ENCODE measurements at regions not wholly inside any gene's neighbourhood (a gene's known extent, or its start where the extent isn't known, plus 50 kb on each side); places are given as distances from the start of the nearest gene placed in this dataset.
"Not testable (repeated sequence)": the region's sequence is repeated elsewhere in the genome, so short reads cannot be mapped to it uniquely, and the experiment has no call there.

DNA sequence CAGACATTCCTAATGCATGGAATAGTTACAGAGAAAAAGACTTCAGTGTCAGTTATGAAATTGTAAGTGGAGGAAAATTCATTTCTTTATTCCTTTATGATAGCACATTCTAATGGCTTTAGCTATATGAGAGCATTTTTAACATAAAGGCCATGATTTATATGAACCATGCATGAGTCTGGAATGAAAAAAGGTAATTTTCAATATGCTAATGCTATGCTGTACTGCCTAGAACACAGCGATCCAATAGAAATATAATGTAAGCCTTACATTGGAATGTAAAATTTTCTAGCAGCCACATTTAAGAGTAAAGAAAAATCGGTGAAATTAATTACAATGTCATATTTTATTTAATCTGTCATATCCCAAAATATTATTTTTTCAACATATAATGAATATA, 932.0 kb downstream of the C4orf33 start:
- no peak for TF ChIP-seq CTCF (IDR thresholded peaks at IDR 0.05; ENCODE audit: insufficient read depth, low read length, poor library complexity, severe bottlenecking)
- H3K4me3 ChIP-seq (replicated peaks; ENCODE audit: low read depth, low read length), result no peak overlapping the region
- no peaks in the 10 kb centered on the region for H3K36me3 ChIP-seq (ENCODE audit: control insufficient read depth, insufficient read depth, low read length)
- H3K27me3 ChIP-seq (replicated peaks; ENCODE audit: control insufficient read depth, insufficient read depth, low read length), result no peaks in the 10 kb centered on the region
- no peak for DNase-seq (ENCODE audit: extremely low read depth, insufficient read length)

DNA sequence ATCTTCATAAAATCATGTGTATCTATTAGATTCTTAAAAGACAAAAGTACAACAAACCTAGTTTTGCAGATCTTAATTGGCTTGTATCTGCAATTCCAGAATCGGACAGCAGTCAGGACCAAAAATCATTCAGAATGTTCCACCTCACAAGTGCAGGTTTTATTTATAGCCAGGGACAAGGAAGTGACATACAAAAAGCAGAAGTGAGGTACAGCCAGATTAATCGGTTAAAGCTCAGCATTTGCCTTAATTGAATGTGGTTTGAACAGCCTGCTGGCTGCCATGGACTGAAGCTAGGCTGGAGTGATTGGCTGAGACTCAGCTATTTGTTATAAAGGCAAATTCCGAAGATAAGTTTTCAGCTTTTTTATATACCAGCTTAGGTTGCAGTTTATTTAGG, 932.6 kb downstream of the C4orf33 start:
- DNase-seq (ENCODE audit: extremely low read depth, insufficient read length), result no peak
- TF ChIP-seq CTCF (IDR thresholded peaks at IDR 0.05; ENCODE audit: insufficient read depth, low read length, poor library complexity, severe bottlenecking), result no peak
- H3K4me3 ChIP-seq (replicated peaks; ENCODE audit: low read depth, low read length), result no peak overlapping the region
- H3K36me3 ChIP-seq (ENCODE audit: control insufficient read depth, insufficient read depth, low read length), result no peaks in the 10 kb centered on the region
- H3K27me3 ChIP-seq (replicated peaks; ENCODE audit: control insufficient read depth, insufficient read depth, low read length), result no peaks in the 10 kb centered on the region

DNA sequence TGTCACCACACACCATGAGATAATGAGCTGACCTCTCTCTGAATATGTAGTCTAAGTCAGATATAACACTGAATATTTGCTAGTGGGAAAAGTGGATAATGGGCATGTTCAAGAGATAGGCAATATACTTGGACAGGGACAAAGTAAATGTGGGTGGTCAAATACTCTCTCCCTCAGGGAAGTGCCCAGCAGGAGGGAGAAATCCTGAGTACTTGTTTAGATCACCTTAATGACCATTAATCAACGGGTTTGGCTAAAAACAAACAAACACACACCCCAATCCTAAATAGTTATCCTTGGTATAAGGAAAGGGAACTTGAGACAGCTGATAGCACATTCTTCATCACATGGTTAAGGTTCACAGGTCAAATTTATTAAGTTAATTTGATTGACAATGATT, 933.5 kb downstream of the C4orf33 start:
- DNase-seq (ENCODE audit: extremely low read depth, insufficient read length), result no peak
- no peaks in the 10 kb centered on the region for H3K27me3 ChIP-seq (replicated peaks; ENCODE audit: control insufficient read depth, insufficient read depth, low read length)
- no peak for TF ChIP-seq CTCF (IDR thresholded peaks at IDR 0.05; ENCODE audit: insufficient read depth, low read length, poor library complexity, severe bottlenecking)
- no peaks in the 10 kb centered on the region for H3K36me3 ChIP-seq (ENCODE audit: control insufficient read depth, insufficient read depth, low read length)
- H3K4me3 ChIP-seq (replicated peaks; ENCODE audit: low read depth, low read length), result no peak overlapping the region

DNA sequence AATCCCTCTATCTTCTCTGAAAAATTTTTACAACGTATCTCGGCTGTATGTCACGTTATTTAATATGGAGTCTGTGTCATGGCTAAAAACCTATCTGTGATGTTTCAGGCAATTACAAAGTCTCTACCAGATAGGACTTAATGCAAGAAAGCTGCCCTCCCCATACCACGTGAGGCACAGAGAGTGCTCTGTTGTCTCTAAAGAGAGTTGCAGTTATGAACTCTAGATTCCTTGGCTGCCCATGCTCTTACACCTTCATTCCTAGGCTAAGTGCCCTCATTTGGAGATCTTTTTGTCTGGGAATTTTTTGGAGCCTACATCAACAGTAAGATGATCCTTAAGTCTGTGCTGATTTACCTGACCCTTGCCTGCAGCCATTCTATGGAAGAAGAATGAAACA, 935.9 kb downstream of the C4orf33 start:
- Histone ChIP-seq H3K27me3 (replicated peaks; ENCODE audit: control insufficient read depth, insufficient read depth, low read length) (no peaks in the 10 kb centered on the region), H3K4me3 (replicated peaks; ENCODE audit: low read depth, low read length) (no peak overlapping the region), H3K36me3 (ENCODE audit: control insufficient read depth, insufficient read depth, low read length) (no peaks in the 10 kb centered on the region)
- DNase-seq (ENCODE audit: extremely low read depth, insufficient read length), result no peak
- no peak for TF ChIP-seq CTCF (IDR thresholded peaks at IDR 0.05; ENCODE audit: insufficient read depth, low read length, poor library complexity, severe bottlenecking)

- not testable (repeated sequence) for H3K27me3 ChIP-seq (replicated peaks; ENCODE audit: control insufficient read depth, insufficient read depth, low read length); DNase-seq (ENCODE audit: extremely low read depth, insufficient read length); H3K36me3 ChIP-seq (ENCODE audit: control insufficient read depth, insufficient read depth, low read length); H3K4me3 ChIP-seq (replicated peaks; ENCODE audit: low read depth, low read length)
Measured at GRCh38 chr4:130033657-130034056, 937.7 kb downstream of the C4orf33 start.

DNA sequence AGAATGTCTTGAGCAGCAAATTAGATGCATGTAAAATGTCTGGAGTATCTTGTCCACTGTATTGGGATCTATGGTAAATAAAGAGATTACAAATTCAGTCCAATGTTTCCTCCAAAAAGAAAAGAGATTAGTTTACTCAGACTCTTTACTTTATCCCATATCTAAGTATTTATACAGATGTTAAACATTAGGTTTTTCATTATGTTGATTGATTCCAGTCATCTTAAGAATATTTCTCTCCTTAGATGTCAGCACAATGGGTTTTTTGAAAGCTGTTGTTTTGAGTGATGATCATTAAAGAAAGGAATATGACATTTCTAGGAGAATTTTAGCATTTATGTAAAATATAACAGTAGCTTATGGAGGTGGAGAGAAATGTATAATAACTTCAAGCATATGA, 938.9 kb downstream of the C4orf33 start:
- Histone ChIP-seq H3K36me3 (ENCODE audit: control insufficient read depth, insufficient read depth, low read length) (no peaks in the 10 kb centered on the region), H3K27me3 (replicated peaks; ENCODE audit: control insufficient read depth, insufficient read depth, low read length) (no peaks in the 10 kb centered on the region), H3K4me3 (replicated peaks; ENCODE audit: low read depth, low read length) (no peak overlapping the region)
- no peak for TF ChIP-seq CTCF (IDR thresholded peaks at IDR 0.05; ENCODE audit: insufficient read depth, low read length, poor library complexity, severe bottlenecking)
- no peak for DNase-seq (ENCODE audit: extremely low read depth, insufficient read length)
